Stimulated activated CD4-positive, alpha-beta T cell treated with anti-CD3 and anti-CD28 coated beads, Interleukin-4, amount 100 ng/mL, for 1 hour (primary cell): ENCODE measurements at regions not wholly inside any gene's neighbourhood (a gene's known extent, or its start where the extent isn't known, plus 50 kb on each side); places are given as distances from the start of the nearest gene placed in this dataset.

ENCODE experiments used
- DNase-seq: peaks from one replicate; pipeline ENCODE4 v3.0.0-alpha.2; 2020

GRCh38 chr22:27561286-27561904 lies 240.2 kb downstream of the MN1 start:
- DNase-seq = no peak

DNA sequence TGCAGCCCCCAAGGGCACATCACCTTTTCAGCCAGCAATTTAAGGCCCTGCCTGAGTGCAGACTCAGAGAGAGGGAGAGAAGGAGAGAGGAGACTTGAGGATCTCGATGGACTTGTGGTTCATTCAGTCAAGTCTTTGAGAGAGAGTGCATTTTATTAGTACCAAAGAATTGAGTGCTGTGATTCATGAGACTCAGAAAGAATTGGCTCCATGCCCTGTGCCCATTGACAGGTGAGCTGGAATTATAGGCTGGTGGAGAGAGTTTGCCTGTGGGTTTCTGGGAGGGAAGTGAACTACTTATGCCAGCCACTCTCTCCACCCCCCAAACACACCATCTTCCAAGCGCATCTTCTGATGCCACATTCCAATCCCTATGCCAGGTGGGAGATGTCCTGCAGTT lies 236.8 kb downstream of the MN1 start:
- no peak for DNase-seq

DNA sequence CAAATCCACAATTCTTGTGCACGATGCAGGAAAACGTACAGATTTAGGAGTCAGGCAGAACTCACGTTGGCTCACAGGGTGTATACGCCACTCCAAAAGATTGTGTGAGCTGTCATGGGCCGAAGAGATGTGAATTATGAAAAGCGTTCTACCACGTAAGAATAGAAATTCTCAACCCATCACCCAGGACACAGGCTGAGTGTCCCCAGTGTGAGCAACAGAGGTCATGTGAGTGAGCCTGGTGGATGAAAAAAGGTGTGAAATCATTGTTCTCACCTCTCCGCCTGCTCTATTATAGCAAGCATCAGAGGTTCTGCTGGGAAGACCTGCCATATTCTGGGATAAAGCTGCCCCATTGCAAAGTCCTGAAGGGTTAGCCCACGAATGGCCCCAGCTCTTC lies 235.0 kb downstream of the MN1 start:
- DNase-seq = no peak

GRCh38 chr22:27568265-27568664 lies 233.3 kb downstream of the MN1 start:
- DNase-seq = no peak

- DNase-seq = no peak
These were observed 229.9 kb downstream of the MN1 start for GRCh38 chr22:27571463-27572277.

DNA sequence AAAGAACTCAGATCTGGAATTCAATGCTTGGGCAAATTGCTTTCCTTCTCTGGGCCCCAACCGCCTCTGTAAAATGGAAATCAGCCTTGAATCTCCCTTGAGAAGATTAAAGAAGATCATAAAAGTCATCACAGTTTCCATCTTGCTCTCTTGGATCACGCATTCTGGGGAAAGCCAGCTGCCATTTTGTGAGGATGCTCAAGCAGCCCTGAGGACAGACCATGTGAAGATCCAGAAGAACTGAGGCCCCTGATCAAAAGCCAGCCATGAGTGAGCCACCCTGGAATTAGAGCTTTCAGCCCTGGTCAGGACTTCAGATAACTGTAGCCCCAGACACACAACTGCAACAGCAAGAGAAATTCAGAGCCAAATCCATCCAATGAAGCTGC lies 229.3 kb downstream of the MN1 start:
- no peak for DNase-seq

- no peak for DNase-seq
These were observed 228.1 kb downstream of the MN1 start for GRCh38 chr22:27573280-27574001.

GRCh38 chr22:27574002-27574366 lies 227.6 kb downstream of the MN1 start:
- no peak for DNase-seq

GRCh38 chr22:27574651-27575050 lies 226.9 kb downstream of the MN1 start:
- no peak for DNase-seq

GRCh38 chr22:27575348-27575747 lies 226.2 kb downstream of the MN1 start:
- DNase-seq = no peak

GRCh38 chr22:27576413-27576812 lies 225.1 kb downstream of the MN1 start:
- no peak for DNase-seq

GRCh38 chr22:27576815-27577573 lies 224.6 kb downstream of the MN1 start:
- DNase-seq = no peak

DNA sequence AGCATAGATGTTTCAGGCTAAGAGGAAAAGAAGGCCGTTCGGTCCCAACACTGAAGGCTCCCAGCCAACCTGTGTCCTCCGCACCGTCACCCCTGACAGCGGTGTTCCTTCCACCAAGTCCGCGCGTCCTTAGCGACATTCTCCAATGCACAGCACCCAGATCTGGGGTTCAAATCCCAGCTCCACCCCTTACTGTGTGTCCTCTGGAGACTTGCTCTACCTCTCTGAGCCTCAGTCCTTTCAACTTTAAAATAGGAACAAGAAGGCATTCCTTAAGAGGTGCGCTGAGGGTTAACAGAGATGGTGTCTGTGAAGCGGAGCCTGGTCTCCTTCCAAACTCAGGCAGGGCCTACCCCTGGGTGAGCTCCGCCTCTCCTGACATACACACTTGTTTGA lies 224.0 kb downstream of the MN1 start:
- no peak for DNase-seq

- DNase-seq = no peak
These were observed 222.5 kb downstream of the MN1 start for GRCh38 chr22:27578937-27579617.

DNA sequence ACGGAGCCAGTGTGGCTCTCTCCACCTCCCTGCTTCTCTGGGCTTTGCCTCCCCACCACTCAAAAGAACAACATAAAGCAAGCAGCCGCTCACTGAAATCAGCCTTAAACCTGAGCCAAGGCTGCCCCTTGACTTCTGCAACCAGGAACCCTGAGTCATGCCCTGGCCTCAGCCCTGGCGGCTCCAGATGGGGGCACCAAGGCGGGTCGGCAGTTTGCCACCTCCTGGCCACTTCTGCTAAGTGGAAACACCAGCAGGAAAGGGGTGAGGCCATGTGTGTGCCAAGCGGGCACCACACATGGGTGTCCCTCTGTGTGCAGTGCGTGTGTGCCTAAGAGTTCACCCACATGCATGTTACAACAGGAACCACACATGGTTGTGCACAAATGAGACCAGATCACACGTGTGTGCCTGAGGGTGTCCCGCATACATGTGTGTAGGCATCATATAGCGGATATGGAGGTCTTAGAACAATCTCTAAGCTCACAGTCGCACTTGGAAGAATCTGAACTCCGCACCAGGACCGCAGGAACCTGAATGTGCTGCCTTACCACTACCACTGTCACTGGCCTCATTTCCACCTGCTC lies 221.2 kb downstream of the MN1 start:
- DNase-seq = no peak

- DNase-seq = no peak
These were observed 220.3 kb downstream of the MN1 start for GRCh38 chr22:27581236-27581635.

- no peak for DNase-seq
These were observed 219.9 kb downstream of the MN1 start for GRCh38 chr22:27581688-27582087.

DNA sequence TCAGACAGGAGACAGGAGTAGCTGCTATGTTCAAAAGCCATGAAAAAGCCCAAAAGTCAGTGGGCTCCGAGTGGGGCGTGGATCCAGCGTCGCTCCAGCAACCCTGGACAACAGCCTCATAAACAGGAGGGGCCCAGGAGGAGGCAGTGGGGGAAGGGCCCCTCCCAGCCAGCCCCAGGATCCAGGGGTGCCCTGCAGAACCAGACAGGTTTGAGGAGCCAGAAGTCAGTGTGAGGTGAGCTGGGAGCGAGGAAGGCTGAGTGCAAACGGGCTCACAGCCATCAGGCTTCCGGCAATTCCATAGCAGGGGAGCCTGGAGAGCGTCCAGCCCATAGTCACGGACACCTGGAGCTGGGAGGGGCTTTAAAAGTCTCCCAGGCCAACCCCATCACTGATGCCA lies 217.7 kb downstream of the MN1 start:
- no peak for DNase-seq

DNA sequence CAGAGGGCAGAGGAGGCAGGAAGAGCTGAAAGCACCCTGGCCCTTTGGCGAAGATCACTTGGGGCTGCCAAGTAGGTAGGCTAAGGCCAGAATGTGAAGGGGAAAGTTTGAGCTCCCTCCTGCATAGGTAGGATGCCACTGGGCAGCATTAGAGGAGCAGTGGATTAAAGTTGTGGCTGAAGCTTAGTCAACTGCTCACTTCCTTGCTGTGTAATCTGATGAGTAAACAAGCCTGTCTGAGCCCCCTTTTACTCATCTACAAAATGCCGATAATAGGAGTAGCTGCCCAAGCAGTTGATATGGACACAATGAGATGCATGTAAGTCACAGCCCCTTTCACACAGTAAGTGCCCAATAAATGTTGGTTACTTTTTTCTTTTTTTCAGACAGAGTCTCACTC lies 216.4 kb downstream of the MN1 start:
- DNase-seq = no peak

DNA sequence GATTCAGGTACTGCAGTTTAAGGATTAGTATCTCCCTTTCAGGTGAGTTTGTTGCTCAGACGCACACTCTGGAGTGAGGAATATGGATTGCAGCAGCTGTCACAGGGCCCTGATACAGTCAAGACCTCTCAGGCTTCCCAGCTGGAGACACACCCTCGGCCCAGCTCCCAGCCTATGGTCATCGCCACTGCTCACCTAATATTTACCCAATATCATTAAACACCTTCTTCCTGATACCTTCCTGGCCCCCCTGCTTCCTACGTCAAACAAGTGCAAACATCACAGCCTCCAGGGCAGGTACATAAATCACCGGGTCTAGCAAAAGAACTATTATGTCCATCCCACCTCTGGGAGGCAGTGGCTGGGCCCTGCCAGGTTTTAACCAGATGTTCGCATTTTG lies 213.3 kb downstream of the MN1 start:
- DNase-seq = no peak

DNA sequence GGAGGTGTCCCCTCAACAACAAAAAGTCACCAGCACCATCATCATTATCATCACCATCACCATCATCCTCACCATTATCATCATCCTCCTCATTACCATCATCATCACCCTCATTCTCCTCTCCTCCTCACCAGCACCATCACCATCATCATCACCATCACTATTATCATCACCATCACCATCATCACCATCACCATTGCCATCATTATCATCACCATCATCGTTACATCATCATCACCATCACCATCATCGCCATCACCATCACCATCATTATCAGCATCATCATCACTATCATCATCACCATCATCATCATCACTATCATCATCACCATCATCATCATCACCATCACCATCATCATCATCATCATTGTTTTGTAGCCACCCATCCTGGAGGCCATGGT lies 212.6 kb downstream of the MN1 start:
- DNase-seq = no peak

GRCh38 chr22:27591060-27591459 lies 210.5 kb downstream of the MN1 start:
- DNase-seq = no peak
